Activated CD4-positive, alpha-beta T cell treated with anti-CD3 and anti-CD28 coated beads for 48 hours (primary cell): ENCODE measurements at regions not wholly inside any gene's neighbourhood (a gene's known extent, or its start where the extent isn't known, plus 50 kb on each side); places are given as distances from the start of the nearest gene placed in this dataset.

Experiments used
- DNase-seq: peaks from one replicate; pipeline ENCODE4 v3.0.0-alpha.2; 2020

- no peak for DNase-seq
Measured at GRCh38 chr5:111572561-111572960, 60.2 kb upstream of the STARD4 start.

- no peak for DNase-seq
Measured at GRCh38 chr5:111563031-111563822, 50.9 kb upstream of the STARD4 start.

GRCh38 chr5:111562561-111562960 lies 50.2 kb upstream of the STARD4 start:
- DNase-seq = no peak
